Endodermal cell (in vitro differentiated cells): ENCODE measurements at regions not wholly inside any gene's neighbourhood (a gene's known extent, or its start where the extent isn't known, plus 50 kb on each side); places are given as distances from the start of the nearest gene placed in this dataset.

Experiments used
- DNase-seq: peaks from one replicate; pipeline ENCODE4 v3.0.0-alpha.2; 2017
- H3K27ac ChIP-seq: 2 replicates; pipeline ENCODE4 v1.5.1; 2013; ENCODE audit warnings: mild to moderate bottlenecking, low read depth, low read length, moderate library complexity
- H3K27me3 ChIP-seq: 2 replicates; pipeline ENCODE4 v1.6.1; 2013; ENCODE audit warnings: mild to moderate bottlenecking, low read length, moderate library complexity; ENCODE audit not compliant: insufficient read depth, control insufficient read depth, poor library complexity, severe bottlenecking
- H3K36me3 ChIP-seq: 2 replicates; pipeline ENCODE4 v1.7.0; 2013; ENCODE audit warnings: mild to moderate bottlenecking, low read length, moderate library complexity; ENCODE audit not compliant: control insufficient read depth, insufficient read depth
- H3K4me1 ChIP-seq: one replicate; pipeline ENCODE4 v1.7.0; 2013; ENCODE audit warnings: low read length; ENCODE audit not compliant: control insufficient read depth, insufficient read depth
- H3K4me3 ChIP-seq: 2 replicates; pipeline ENCODE4 v1.5.1; 2013; ENCODE audit warnings: mild to moderate bottlenecking, low read length, moderate library complexity
- H3K9ac ChIP-seq: 2 replicates; pipeline ENCODE4 v1.6.1; 2013; ENCODE audit warnings: mild to moderate bottlenecking, low read length, moderate library complexity; ENCODE audit not compliant: poor library complexity, severe bottlenecking; ENCODE audit errors: extremely low read depth
- H3K9me3 ChIP-seq: 2 replicates; pipeline ENCODE4 v1.6.1; 2013; ENCODE audit warnings: mild to moderate bottlenecking, low read length, moderate library complexity; ENCODE audit not compliant: control insufficient read depth
- H3K27ac Mint-ChIP-seq: 2 replicates; pipeline ENCODE4 v1.8.0; 2020; ENCODE audit warnings: mixed read lengths
- H3K27me3 Mint-ChIP-seq: 2 replicates; pipeline ENCODE4 v1.8.0; 2021; ENCODE audit warnings: mild to moderate bottlenecking, mixed read lengths; ENCODE audit not compliant: insufficient read depth
- H3K36me3 Mint-ChIP-seq: 2 replicates; pipeline ENCODE4 v1.8.0; 2020; ENCODE audit warnings: low read depth, mixed read lengths
- H3K4me1 Mint-ChIP-seq: 2 replicates; pipeline ENCODE4 v1.8.0; 2020; ENCODE audit warnings: mixed read lengths
- H3K4me3 Mint-ChIP-seq: 2 replicates; pipeline ENCODE4 v1.8.0; 2020; ENCODE audit warnings: mild to moderate bottlenecking, moderate library complexity, mixed read lengths
- H3K9me3 Mint-ChIP-seq: 2 replicates; pipeline ENCODE4 v1.8.0; 2020; ENCODE audit warnings: mild to moderate bottlenecking, mixed read lengths
- CTCF ChIP-seq: fragments of 200-600 bp; sonication (generic); conservative IDR thresholded peaks from 2 replicates; pipeline ENCODE4 v1.5.0; 2021; ENCODE audit warnings: antibody characterized with exemption, mild to moderate bottlenecking
- WGBS, 2 experiments: methylation state at CpG; one replicate each; pipeline versions ENCODE4 v1.1.5 to v1.1.7; 2013; ENCODE audit warnings: missing lambda C conversion rate in 2 of 2, mixed read lengths in 1 of 2; ENCODE audit not compliant: insufficient coverage in 1 of 2, insufficient read length in 1 of 2; 5-methylcytosine and 5-hydroxymethylcytosine counted together

GRCh38 chr15:79769933-79770759 is 126.7 kb downstream of the MTHFS start:
- Mint-ChIP-seq H3K36me3 (no peaks in the 10 kb centered on the region), H3K9me3 (no peaks in the 10 kb centered on the region), H3K4me3 (no peak overlapping the region), H3K4me1 (no peaks in the 10 kb centered on the region), H3K27ac (no peak overlapping the region), H3K27me3 (no peaks in the 10 kb centered on the region)
- H3K36me3 ChIP-seq: no peaks in the 10 kb centered on the region
- WGBS, 2 experiments: 92 to 93% methylated on average over 10 to 11 of the region's 11 CpGs
- TF ChIP-seq CTCF: no peak
- H3K27me3 ChIP-seq: no peaks in the 10 kb centered on the region
- no peaks in the 10 kb centered on the region for H3K4me1 ChIP-seq
- no peaks in the 10 kb centered on the region for H3K9me3 ChIP-seq
- H3K9ac ChIP-seq: no peak overlapping the region
- H3K4me3 ChIP-seq: no peak overlapping the region
- H3K27ac ChIP-seq: no peak overlapping the region
- DNase-seq: no peak

GRCh38 chr15:79773128-79773527 is 123.7 kb downstream of the MTHFS start:
- H3K36me3 ChIP-seq: no peaks in the 10 kb centered on the region
- Mint-ChIP-seq H3K4me1 (no peaks in the 10 kb centered on the region), H3K27ac (no peak overlapping the region)

GRCh38 chr15:79775821-79776220 is 121.0 kb downstream of the MTHFS start:
- Mint-ChIP-seq H3K4me3 (no peak overlapping the region), H3K36me3 (no peaks in the 10 kb centered on the region), H3K27ac (no peak overlapping the region), H3K4me1 (no peaks in the 10 kb centered on the region), H3K27me3 (no peaks in the 10 kb centered on the region), H3K9me3 (no peaks in the 10 kb centered on the region)
- H3K9me3 ChIP-seq: no peaks in the 10 kb centered on the region
- no peaks in the 10 kb centered on the region for H3K36me3 ChIP-seq
- DNase-seq: no peak
- no peak for TF ChIP-seq CTCF
- H3K4me1 ChIP-seq: no peaks in the 10 kb centered on the region
- no peak overlapping the region for H3K9ac ChIP-seq
- H3K4me3 ChIP-seq: no peak overlapping the region
- H3K27me3 ChIP-seq: no peaks in the 10 kb centered on the region
- H3K27ac ChIP-seq: no peak overlapping the region
- 76% methylated on average over 2 of the region's 2 CpGs; no CpG with 5 or more reads in 1 of the 2 experiments for WGBS, 2 experiments

More at GRCh38 chr15:79773128-79773527, 123.7 kb downstream of the MTHFS start:
- Mint-ChIP-seq H3K27me3 (no peaks in the 10 kb centered on the region), H3K9me3 (no peaks in the 10 kb centered on the region), H3K36me3 (no peaks in the 10 kb centered on the region), H3K4me3 (no peak overlapping the region)
- no peak for DNase-seq
- TF ChIP-seq CTCF: no peak
- H3K4me3 ChIP-seq: no peak overlapping the region
- no peak overlapping the region for H3K9ac ChIP-seq
- 93 to 95% methylated on average over 5 to 7 of the region's 7 CpGs for WGBS, 2 experiments
- no peaks in the 10 kb centered on the region for H3K27me3 ChIP-seq
- H3K4me1 ChIP-seq: no peaks in the 10 kb centered on the region
- H3K9me3 ChIP-seq: no peaks in the 10 kb centered on the region
- no peak overlapping the region for H3K27ac ChIP-seq
